ENCODE measurements at regions not wholly inside any gene's neighbourhood (a gene's known extent, or its start where the extent isn't known, plus 50 kb on each side); places are given as distances from the start of the nearest gene placed in this dataset.

- TF ChIP-seq POLR2AphosphoS5 (IDR thresholded peaks at IDR 0.05; ENCODE audit: borderline replicate concordance, low read depth, low read length): no peak
- TF ChIP-seq EZH2 (IDR thresholded peaks at IDR 0.05): no peak
Observed at GRCh38 chr2:18078216-18078615, 199.7 kb downstream of the KCNS3 start.

Data from SK-N-MC (cell line).